AG04449 (cell line): ENCODE measurements at regions not wholly inside any gene's neighbourhood (a gene's known extent, or its start where the extent isn't known, plus 50 kb on each side); places are given as distances from the start of the nearest gene placed in this dataset.
"Not testable (repeated sequence)": the region's sequence is repeated elsewhere in the genome, so short reads cannot be mapped to it uniquely, and the experiment has no call there.

Experiments
- CTCF ChIA-PET: fragments of 350-600 bp; formaldehyde crosslinking; extraction: SDS; loops from one replicate; lab custom pipeline; 2021; ENCODE audit warnings: antibody characterized with exemption; lab: Yijun Ruan, JAX
- POLR2A ChIA-PET: fragments of 400-600, 350-600 bp; formaldehyde crosslinking; extraction: SDS; loops from one replicate; lab custom pipeline; 2020; ENCODE audit warnings: antibody characterized with exemption, inconsistent platforms; lab: Yijun Ruan, JAX
- DNase-seq: peaks from one replicate; pipeline ENCODE4 v3.0.0-alpha.2; 2010; ENCODE audit warnings: low read depth, low spot score
- H3K4me3 ChIP-seq: 2 replicates; pipeline ENCODE4 v1.5.1; 2011; ENCODE audit warnings: low read depth, mild to moderate bottlenecking, control low read depth, low read length
- TF ChIP-seq, protein P1 (sequence below): IDR thresholded peaks from one replicate; pipeline ENCODE4 v1.5.1; 2011; ENCODE audit warnings: mild to moderate bottlenecking, moderate library complexity, low read length, control low read depth, inconsistent platforms; ENCODE audit not compliant: insufficient read depth; ENCODE audit errors: missing control alignments

DNA sequence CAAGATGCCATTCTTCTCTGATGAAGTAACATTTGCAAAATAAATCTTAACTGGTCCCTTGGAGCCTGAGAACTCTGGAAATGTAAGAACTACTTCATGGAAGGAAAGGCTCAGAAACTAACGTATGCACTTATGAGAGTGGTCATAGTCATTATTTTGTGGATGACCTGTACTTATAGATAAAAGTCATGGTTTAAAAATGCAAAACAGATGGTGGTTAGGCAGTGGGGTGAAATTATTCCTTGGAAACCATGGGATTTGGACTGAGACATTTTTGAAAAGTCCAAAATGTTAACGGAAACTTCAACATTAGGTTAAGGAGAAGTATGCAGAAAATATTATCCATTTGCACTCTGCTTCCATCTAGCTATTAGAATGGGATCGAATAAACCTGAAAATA is 223.0 kb downstream of the ICOS start:
- no peak for DNase-seq
- POLR2A ChIA-PET: no interaction called here
- CTCF ChIA-PET: interaction anchor here (1.7 kb wide), 1 partner anchor 14 kb away, joined by 4 read pairs; no protein-coding TSS in a partner anchor
- H3K4me3 ChIP-seq: no peak overlapping the region
- TF ChIP-seq, protein P1, sequence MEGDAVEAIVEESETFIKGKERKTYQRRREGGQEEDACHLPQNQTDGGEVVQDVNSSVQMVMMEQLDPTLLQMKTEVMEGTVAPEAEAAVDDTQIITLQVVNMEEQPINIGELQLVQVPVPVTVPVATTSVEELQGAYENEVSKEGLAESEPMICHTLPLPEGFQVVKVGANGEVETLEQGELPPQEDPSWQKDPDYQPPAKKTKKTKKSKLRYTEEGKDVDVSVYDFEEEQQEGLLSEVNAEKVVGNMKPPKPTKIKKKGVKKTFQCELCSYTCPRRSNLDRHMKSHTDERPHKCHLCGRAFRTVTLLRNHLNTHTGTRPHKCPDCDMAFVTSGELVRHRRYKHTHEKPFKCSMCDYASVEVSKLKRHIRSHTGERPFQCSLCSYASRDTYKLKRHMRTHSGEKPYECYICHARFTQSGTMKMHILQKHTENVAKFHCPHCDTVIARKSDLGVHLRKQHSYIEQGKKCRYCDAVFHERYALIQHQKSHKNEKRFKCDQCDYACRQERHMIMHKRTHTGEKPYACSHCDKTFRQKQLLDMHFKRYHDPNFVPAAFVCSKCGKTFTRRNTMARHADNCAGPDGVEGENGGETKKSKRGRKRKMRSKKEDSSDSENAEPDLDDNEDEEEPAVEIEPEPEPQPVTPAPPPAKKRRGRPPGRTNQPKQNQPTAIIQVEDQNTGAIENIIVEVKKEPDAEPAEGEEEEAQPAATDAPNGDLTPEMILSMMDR: no peak

DNA sequence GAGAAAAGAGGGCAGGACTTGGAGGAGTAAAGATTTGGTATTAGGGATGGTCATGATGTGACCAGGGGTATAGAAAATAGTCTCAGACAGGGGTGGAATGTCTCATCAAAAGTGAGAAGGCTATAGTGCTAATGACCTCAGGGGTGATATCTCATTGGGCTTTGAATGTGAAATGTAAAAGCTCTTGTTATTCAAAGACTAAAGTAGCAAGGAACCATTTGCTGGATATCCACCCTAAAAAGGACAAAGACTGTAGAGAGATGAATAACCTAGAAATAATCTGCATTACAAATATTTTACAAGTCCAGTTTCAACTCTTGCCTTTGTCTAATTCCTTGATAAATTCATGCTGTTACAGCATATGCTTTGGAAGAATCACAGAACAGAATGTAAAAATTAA is 224.4 kb downstream of the ICOS start:
- POLR2A ChIA-PET: no interaction called here
- TF ChIP-seq, protein P1: no peak
- no peak overlapping the region for H3K4me3 ChIP-seq
- no peak for DNase-seq
- CTCF ChIA-PET: interaction anchor here (1.2 kb wide), 1 partner anchor 16 kb away, joined by 4 read pairs; no protein-coding TSS in a partner anchor

DNA sequence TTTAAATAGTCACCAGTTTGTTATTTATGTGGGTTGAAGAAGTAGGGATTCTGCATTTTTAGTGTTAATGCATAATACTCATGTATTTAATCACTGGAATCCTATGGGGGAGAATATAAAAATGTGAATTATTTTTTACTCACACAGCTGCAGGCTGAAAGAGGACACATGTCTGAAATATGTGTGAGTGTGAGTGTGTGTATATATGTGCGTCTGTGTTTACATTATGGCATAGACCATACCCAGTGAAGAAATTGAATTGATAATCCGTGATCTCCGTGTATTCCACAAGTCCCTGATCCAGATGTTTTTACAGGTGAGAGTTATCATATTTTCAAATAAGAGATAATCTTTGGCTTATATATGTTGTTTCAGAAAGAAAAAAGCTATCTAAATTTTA is 225.3 kb downstream of the ICOS start:
- H3K4me3 ChIP-seq: no peak overlapping the region
- no peak for DNase-seq
- POLR2A ChIA-PET: no interaction called here
- CTCF ChIA-PET: interaction anchor here (0.8 to 1.5 kb wide), 3 partner anchors 12 to 1764 kb away, joined by 3 read pairs; no protein-coding TSS in a partner anchor
- TF ChIP-seq, protein P1: no peak

DNA sequence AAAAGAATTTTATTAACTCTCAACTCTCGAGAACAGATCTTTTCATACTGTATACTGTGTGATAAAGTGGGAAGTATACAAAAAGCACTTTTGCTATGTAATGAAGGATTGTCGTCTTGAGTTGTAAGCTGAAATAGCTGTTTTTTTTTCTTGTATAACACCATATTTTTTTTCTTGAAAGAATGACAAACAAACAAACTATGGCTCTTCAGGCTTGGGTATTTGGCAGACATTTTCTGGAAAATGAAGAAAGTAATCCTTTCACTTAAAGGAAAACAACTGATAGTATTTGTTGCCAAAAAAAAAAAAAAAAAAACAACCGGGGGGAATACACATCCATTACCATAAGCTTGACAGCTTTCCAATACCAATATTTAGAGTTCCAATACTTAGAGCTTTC is 230.4 kb downstream of the ICOS start:
- TF ChIP-seq, protein P1: no peak
- H3K4me3 ChIP-seq: no peak overlapping the region
- no peak for DNase-seq
- ChIA-PET CTCF (interaction anchor here (1.3 kb wide), 1 partner anchor 22 kb away, joined by 3 read pairs; no protein-coding TSS in a partner anchor), POLR2A (no interaction called here)

DNA sequence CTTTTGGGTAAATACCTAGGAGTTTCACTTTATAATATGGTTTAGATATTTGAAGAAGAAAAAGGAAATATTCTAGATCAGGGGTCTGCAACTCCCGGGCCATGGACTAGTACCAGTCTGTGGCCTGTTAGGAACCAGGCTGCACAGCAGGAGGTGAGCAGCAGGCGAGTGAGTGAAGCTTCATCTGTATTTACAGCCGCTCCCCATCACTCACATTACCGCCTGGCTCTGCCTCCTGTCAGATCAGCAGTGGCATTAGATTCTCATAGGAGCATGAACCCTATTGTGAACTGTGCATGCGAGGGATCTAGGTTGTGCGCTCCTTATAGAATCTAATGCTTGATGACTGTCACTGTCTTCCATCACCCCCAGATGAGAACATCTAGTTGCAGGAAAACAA is 231.1 kb downstream of the ICOS start:
- CTCF ChIA-PET: interaction anchor here (1.1 to 1.6 kb wide), 3 partner anchors 10 to 30 kb away, joined by 3 to 5 read pairs (median 3); no protein-coding TSS in a partner anchor
- DNase-seq, H3K4me3 ChIP-seq, POLR2A ChIA-PET: not testable (repeated sequence)

DNA sequence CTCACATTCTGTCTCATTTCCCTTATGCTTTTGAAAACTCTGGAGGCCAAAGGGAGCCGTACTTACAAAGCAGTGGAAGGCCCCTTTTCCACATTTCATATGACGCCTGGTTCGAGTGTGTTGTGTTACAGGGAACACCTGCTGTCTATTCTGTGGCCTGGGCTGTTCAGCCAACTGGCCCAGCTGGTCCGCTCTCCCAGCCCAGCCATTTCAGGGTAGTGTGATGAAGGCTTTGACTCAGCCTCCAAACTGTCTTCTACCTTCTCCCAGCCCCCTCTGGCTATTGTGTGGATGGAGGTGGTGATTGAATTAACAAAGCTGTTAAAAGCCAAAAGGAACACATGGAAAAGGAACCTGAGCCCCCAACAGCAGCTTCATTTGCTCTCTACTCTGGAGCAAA is 233.8 kb downstream of the ICOS start:
- TF ChIP-seq, protein P1: no peak
- ChIA-PET CTCF (interaction anchor here (1.5 kb wide), 1 partner anchor 25 kb away, joined by 6 read pairs; no protein-coding TSS in a partner anchor), POLR2A (no interaction called here)
- no peak for DNase-seq
- no peak overlapping the region for H3K4me3 ChIP-seq
